Thyroid gland (tissue), 4 donors: ENCODE measurements at regions not wholly inside any gene's neighbourhood (a gene's known extent, or its start where the extent isn't known, plus 50 kb on each side); places are given as distances from the start of the nearest gene placed in this dataset.

ENCODE experiments used
- DNase-seq, 2 donors: peaks; one replicate each; pipeline ENCODE4 v3.0.0-alpha.2; 2019
- H3K27ac ChIP-seq, 3 donors: fragments of 200-600 bp; sonication (generic); 1 replicate in 2 of 3; 2 replicates in 1 of 3; pipeline ENCODE4 v1.5.1; 2016 to 2019; ENCODE audit warnings: mild to moderate bottlenecking in 1 of 3, moderate library complexity in 1 of 3
- H3K27me3 ChIP-seq: fragments of 200-600 bp; sonication (generic); one replicate; pipeline ENCODE4 v1.5.1; 2019
- H3K36me3 ChIP-seq, 2 donors: fragments of 200-600 bp; sonication (generic); one replicate each; pipeline ENCODE4 v1.5.1; 2016 to 2019
- H3K4me1 ChIP-seq, 2 donors: fragments of 200-600 bp; sonication (generic); one replicate each; pipeline ENCODE4 v1.5.1; 2017 to 2019
- H3K4me3 ChIP-seq, 3 donors: fragments of 200-600 bp; sonication (generic); replicated peaks in 1 of 3; 1 replicate in 2 of 3; 2 replicates in 1 of 3; pipeline ENCODE4 v1.5.1; 2016; ENCODE audit warnings: mild to moderate bottlenecking in 1 of 3
- H3K9me3 ChIP-seq: fragments of 200-600 bp; sonication (generic); one replicate; pipeline ENCODE4 v1.5.1; 2017
- POLR2A ChIP-seq, 2 donors: fragments of 450-650 bp; IDR thresholded peaks; one replicate each; pipeline ENCODE4 v1.6.1; 2017; ENCODE audit warnings: antibody characterized with exemption in 2 of 2, mild to moderate bottlenecking in 2 of 2, moderate library complexity in 1 of 2
- WGBS, 2 donors: methylation state at CpG; one replicate each; pipeline ENCODE4 v1.1.5; 2017; 5-methylcytosine and 5-hydroxymethylcytosine counted together
- intact Hi-C: fragments of 100-400 bp; cut with DNase I; formaldehyde crosslinking; loops from one replicate; pipeline ENCODE4 v1.15.1; 2023
- TF ChIP-seq, protein P1 (sequence below), 6 experiments: fragments of 200-600 bp in 3 of 6; fragments of 450-650 bp in 3 of 6; sonication (generic) in 3 of 6; IDR thresholded peaks; one replicate each; pipeline ENCODE4 v1.5.1; 2016 to 2019; ENCODE audit warnings: antibody characterized with exemption in 6 of 6, mild to moderate bottlenecking in 2 of 6, inconsistent platforms in 1 of 6, moderate library complexity in 1 of 6

DNA sequence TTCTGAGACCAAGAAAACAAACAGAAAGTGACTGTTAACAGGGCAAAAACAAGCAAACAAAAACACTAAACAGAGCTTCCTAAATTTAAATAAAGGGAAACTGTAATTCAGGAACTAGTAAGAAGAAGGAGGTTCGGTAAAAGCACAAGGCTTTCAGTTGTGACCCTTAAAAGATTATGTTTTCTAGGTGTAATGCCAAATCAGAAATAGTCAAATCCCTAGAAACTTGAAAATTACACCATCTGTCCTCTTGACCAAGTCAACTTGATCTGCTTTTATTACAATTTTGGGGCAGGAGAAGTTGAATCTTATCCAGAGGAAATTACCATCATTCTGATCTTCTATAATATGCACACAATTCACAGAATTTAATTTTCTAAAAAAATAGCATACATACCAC is 754.0 kb upstream of the ADGRL4 start:
- Histone ChIP-seq H3K4me1 (no peaks in the 10 kb centered on the region), H3K27ac (no peak overlapping the region), H3K9me3 (no peaks in the 10 kb centered on the region), H3K36me3 (no peaks in the 10 kb centered on the region), H3K4me3 (no peak overlapping the region), H3K27me3 (no peaks in the 10 kb centered on the region)
- no peak for TF ChIP-seq POLR2A (IDR thresholded peaks at IDR 0.05)
- TF ChIP-seq, protein P1, sequence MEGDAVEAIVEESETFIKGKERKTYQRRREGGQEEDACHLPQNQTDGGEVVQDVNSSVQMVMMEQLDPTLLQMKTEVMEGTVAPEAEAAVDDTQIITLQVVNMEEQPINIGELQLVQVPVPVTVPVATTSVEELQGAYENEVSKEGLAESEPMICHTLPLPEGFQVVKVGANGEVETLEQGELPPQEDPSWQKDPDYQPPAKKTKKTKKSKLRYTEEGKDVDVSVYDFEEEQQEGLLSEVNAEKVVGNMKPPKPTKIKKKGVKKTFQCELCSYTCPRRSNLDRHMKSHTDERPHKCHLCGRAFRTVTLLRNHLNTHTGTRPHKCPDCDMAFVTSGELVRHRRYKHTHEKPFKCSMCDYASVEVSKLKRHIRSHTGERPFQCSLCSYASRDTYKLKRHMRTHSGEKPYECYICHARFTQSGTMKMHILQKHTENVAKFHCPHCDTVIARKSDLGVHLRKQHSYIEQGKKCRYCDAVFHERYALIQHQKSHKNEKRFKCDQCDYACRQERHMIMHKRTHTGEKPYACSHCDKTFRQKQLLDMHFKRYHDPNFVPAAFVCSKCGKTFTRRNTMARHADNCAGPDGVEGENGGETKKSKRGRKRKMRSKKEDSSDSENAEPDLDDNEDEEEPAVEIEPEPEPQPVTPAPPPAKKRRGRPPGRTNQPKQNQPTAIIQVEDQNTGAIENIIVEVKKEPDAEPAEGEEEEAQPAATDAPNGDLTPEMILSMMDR (IDR thresholded peaks at IDR 0.05): no peak
- intact Hi-C loops: no loop called here
- DNase-seq: no peak
- WGBS, 2 donors: 64 to 66% methylated on average over 1 of the region's 1 CpG

DNA sequence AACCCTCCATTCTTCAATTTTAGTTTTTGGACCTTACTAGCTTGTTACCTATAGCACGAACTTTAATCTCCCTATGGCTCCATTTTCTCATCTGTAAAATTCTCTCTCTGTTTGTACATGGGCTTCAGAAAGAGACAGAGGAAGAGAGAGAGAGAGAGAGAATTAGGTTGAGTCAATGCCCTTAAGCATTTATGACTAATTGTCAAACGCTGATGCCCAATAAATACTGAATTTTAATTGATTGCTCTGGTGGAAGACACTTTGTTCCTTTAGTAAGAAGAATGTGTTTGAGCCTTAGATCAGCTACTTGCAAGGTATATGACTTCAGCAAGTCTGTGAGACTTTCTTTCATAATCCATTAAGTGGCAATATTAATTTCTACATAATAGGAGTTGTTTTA is 743.1 kb upstream of the ADGRL4 start:
- H3K36me3 ChIP-seq: no peaks in the 10 kb centered on the region
- TF ChIP-seq POLR2A (IDR thresholded peaks at IDR 0.05): no peak
- TF ChIP-seq, protein P1 (IDR thresholded peaks at IDR 0.05): no peak
- no peaks in the 10 kb centered on the region for H3K9me3 ChIP-seq
- H3K4me1 ChIP-seq: no peaks in the 10 kb centered on the region
- H3K4me3 ChIP-seq: no peak overlapping the region
- intact Hi-C loops: no loop called here
- DNase-seq: no peak
- no peak overlapping the region for H3K27ac ChIP-seq
- 90% methylated on average over 2 of the region's 2 CpGs for WGBS, 2 donors
- no peaks in the 10 kb centered on the region for H3K27me3 ChIP-seq

DNA sequence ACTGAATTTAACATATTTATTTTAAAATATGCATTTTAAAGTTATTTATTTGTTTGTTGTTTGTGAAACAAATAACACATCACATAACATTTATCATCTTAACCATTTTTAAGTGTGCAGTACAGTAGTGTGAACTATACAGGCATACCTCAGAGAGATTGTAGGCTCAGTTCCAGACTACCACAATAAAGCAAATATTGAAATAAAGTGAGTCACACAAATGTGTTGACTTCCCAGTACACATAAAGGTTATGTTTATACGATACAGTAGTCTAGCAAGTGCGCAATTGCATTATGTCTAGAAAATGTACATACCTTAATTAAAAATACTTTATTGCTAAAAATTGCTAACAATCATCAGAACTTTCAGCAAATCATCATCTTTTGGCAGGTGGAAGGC is 739.4 kb upstream of the ADGRL4 start:
- 96 to 97% methylated on average over 2 of the region's 2 CpGs for whole genome bisulfite sequencing, 2 donors
- no peaks in the 10 kb centered on the region for H3K4me1 ChIP-seq
- intact Hi-C loops: no loop called here
- TF ChIP-seq, protein P1 (IDR thresholded peaks at IDR 0.05): no peak
- no peak for TF ChIP-seq POLR2A (IDR thresholded peaks at IDR 0.05)
- no peak overlapping the region for H3K27ac ChIP-seq
- no peaks in the 10 kb centered on the region for H3K27me3 ChIP-seq
- no peaks in the 10 kb centered on the region for H3K36me3 ChIP-seq
- no peaks in the 10 kb centered on the region for H3K9me3 ChIP-seq
- DNase-seq: no peak
- no peak overlapping the region for H3K4me3 ChIP-seq

DNA sequence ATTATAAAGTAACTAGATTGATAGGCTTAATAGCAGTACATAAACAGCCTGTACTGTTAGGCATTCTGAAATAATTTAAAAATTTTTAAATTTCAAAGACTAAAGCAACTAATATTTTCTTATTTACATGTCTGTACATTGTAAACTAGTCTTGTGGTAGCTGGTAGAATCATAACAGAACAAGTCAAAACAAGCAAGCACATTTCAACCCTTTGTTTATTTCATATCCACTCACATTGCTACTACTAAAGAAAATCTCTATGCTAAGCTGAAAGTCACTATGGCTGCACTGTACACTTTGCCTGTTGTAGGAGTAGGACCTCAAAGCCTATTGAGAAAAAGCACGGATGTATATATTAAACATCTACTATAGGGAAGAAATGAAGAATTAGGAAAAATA is 738.2 kb upstream of the ADGRL4 start:
- DNase-seq: no peak
- 89 to 92% methylated on average over 1 of the region's 1 CpG for WGBS, 2 donors
- Histone ChIP-seq H3K36me3 (no peaks in the 10 kb centered on the region), H3K4me1 (no peaks in the 10 kb centered on the region), H3K4me3 (no peak overlapping the region), H3K9me3 (no peaks in the 10 kb centered on the region), H3K27me3 (no peaks in the 10 kb centered on the region), H3K27ac (no peak overlapping the region)
- TF ChIP-seq POLR2A (IDR thresholded peaks at IDR 0.05): no peak
- TF ChIP-seq, protein P1 (IDR thresholded peaks at IDR 0.05): no peak
- intact Hi-C loops: no loop called here

DNA sequence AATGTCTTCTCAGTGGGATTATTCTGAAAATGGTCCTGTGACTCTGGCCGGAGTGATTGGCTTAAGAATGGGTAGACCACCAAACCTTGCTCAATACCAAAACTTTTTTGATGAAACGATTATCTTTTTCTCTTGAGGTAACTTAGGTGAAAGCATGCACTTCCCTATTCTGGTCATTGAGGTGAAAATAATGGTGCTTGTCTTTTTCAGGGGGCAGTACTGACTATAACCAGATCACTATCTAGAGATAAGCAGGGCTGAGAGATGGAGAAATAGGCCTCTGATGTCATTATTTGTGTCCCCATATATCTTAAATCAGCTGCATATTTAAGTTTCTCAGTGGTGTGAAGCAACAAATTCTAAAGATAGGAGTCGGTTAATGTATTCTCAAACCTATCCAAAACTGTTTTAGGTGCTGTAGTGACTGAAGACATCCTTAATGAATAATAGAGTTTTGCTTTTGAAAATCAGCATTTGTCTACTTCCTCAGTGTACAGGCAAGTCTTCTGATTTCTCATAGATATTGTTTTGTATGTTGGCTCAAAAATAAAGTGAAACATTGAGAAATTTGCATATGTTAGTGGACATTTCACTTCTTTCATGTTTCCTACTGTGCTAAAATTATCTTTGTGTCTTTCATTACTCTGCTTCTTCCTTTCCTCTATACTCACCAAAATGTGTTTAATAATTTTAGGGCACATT is 735.3 kb upstream of the ADGRL4 start:
- H3K27me3 ChIP-seq: no peaks in the 10 kb centered on the region
- H3K4me1 ChIP-seq: no peaks in the 10 kb centered on the region
- H3K9me3 ChIP-seq: no peaks in the 10 kb centered on the region
- H3K36me3 ChIP-seq: no peaks in the 10 kb centered on the region
- H3K4me3 ChIP-seq: no peak overlapping the region
- WGBS, 2 donors: 89 to 96% methylated on average over 3 of the region's 3 CpGs
- TF ChIP-seq, protein P1 (IDR thresholded peaks at IDR 0.05): no peak
- no peak for TF ChIP-seq POLR2A (IDR thresholded peaks at IDR 0.05)
- no peak for DNase-seq
- no peak overlapping the region for H3K27ac ChIP-seq
- intact Hi-C loops: no loop called here
